MM.1S (cell line): ENCODE measurements at regions not wholly inside any gene's neighbourhood (a gene's known extent, or its start where the extent isn't known, plus 50 kb on each side); places are given as distances from the start of the nearest gene placed in this dataset.

Experiments
- EZH2 ChIP-seq: fragments of 300-600 bp; sonication (generic); optimal IDR thresholded peaks from 2 replicates; pipeline ENCODE3; 2017; ENCODE audit warnings: low read depth, mild to moderate bottlenecking, antibody characterized with exemption, low read length, mixed read lengths
- EZH2phosphoT487 ChIP-seq: fragments of 300-600 bp; sonication (generic); IDR thresholded peaks from 2 replicates; pipeline ENCODE4 v1.6.1; 2018; ENCODE audit warnings: antibody characterized with exemption, low read length
- TF ChIP-seq, protein P1 (sequence below): fragments of 300-600 bp; sonication (generic); IDR thresholded peaks from 2 replicates; pipeline ENCODE4 v1.5.1; 2016; ENCODE audit warnings: antibody characterized with exemption, low read length, mixed read lengths

DNA sequence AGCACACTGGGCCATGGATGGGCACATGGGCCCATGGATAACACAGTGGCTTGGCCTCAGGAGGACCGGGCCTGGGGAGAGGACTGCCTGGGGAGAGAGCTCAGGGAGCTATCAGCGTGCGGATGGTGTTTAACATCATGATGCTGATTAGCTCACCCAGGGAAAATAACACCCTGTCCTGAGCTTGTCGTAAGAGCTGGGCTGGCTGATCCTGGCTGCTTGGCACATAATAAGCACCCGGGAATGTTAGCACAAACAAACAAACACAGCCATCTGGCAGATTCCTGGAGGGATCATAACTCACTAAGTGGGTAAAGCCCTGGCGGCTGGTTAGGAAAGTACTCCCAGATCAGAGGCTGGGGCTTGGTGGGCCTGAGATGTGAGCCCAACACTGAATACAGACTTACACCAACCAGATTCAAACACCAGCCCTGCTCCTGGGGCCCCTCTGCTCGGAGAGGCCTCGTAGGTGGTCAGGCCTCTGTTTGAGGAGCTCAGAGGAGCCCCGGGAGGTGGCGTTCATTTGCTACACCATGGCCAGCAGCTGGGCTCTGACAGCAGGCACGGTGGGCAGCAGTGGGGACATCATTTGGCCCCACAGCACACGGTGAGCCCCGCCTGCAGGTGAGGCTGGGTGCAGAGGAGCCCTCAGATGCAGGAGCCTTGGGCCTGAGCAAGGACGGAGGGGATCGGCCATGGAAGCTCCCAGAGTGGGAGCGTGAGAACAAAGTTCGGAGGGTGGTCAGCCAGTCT lies 193.4 kb upstream of the HDAC4 start:
- TF ChIP-seq, protein P1, sequence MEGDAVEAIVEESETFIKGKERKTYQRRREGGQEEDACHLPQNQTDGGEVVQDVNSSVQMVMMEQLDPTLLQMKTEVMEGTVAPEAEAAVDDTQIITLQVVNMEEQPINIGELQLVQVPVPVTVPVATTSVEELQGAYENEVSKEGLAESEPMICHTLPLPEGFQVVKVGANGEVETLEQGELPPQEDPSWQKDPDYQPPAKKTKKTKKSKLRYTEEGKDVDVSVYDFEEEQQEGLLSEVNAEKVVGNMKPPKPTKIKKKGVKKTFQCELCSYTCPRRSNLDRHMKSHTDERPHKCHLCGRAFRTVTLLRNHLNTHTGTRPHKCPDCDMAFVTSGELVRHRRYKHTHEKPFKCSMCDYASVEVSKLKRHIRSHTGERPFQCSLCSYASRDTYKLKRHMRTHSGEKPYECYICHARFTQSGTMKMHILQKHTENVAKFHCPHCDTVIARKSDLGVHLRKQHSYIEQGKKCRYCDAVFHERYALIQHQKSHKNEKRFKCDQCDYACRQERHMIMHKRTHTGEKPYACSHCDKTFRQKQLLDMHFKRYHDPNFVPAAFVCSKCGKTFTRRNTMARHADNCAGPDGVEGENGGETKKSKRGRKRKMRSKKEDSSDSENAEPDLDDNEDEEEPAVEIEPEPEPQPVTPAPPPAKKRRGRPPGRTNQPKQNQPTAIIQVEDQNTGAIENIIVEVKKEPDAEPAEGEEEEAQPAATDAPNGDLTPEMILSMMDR, result no peak
- TF ChIP-seq EZH2 (no peak), EZH2phosphoT487 (no peak)
